ENCODE measurements at regions not wholly inside any gene's neighbourhood (a gene's known extent, or its start where the extent isn't known, plus 50 kb on each side); places are given as distances from the start of the nearest gene placed in this dataset.
"Not testable (repeated sequence)": the region's sequence is repeated elsewhere in the genome, so short reads cannot be mapped to it uniquely, and the experiment has no call there.

- DNase-seq (ENCODE audit: low spot score) = no peak
These were observed 308.8 kb downstream of the RPIA start for GRCh38 chr2:89000235-89000634.

- not testable (repeated sequence) for DNase-seq (ENCODE audit: low spot score)
These were observed 312.8 kb downstream of the RPIA start for GRCh38 chr2:89004238-89004637.

GRCh38 chr2:89020566-89020965 lies 329.1 kb downstream of the RPIA start:
- DNase-seq (ENCODE audit: low spot score) = not testable (repeated sequence)

GRCh38 chr2:89026296-89026695 lies 334.8 kb downstream of the RPIA start:
- not testable (repeated sequence) for DNase-seq (ENCODE audit: low spot score)

- DNase-seq (ENCODE audit: low spot score) = not testable (repeated sequence)
These were observed 335.6 kb downstream of the RPIA start for GRCh38 chr2:89027115-89027514.

GRCh38 chr2:89027536-89027935 lies 336.1 kb downstream of the RPIA start:
- not testable (repeated sequence) for DNase-seq (ENCODE audit: low spot score)

GRCh38 chr2:89029257-89029656 lies 337.8 kb downstream of the RPIA start:
- not testable (repeated sequence) for DNase-seq (ENCODE audit: low spot score)

GRCh38 chr2:89048138-89049066 lies 356.9 kb downstream of the RPIA start:
- peak; percentile 13 for DNase-seq (ENCODE audit: low spot score)

- not testable (repeated sequence) for DNase-seq (ENCODE audit: low spot score)
These were observed 367.1 kb downstream of the RPIA start for GRCh38 chr2:89058616-89059015.

GRCh38 chr2:89061174-89061573 lies 369.7 kb downstream of the RPIA start:
- not testable (repeated sequence) for DNase-seq (ENCODE audit: low spot score)

GRCh38 chr2:89076771-89077170 lies 385.3 kb downstream of the RPIA start:
- not testable (repeated sequence) for DNase-seq (ENCODE audit: low spot score)

GRCh38 chr2:89092911-89093310 lies 401.4 kb downstream of the RPIA start:
- DNase-seq (ENCODE audit: low spot score) = not testable (repeated sequence)

GRCh38 chr2:89095060-89095459 lies 403.6 kb downstream of the RPIA start:
- not testable (repeated sequence) for DNase-seq (ENCODE audit: low spot score)

GRCh38 chr2:89102587-89102986 lies 411.1 kb downstream of the RPIA start:
- DNase-seq (ENCODE audit: low spot score) = not testable (repeated sequence)

- DNase-seq (ENCODE audit: low spot score) = not testable (repeated sequence)
These were observed 415.0 kb downstream of the RPIA start for GRCh38 chr2:89106369-89107019.

- not testable (repeated sequence) for DNase-seq (ENCODE audit: low spot score)
These were observed 421.0 kb downstream of the RPIA start for GRCh38 chr2:89112434-89112833.

- DNase-seq (ENCODE audit: low spot score) = not testable (repeated sequence)
These were observed 421.8 kb downstream of the RPIA start for GRCh38 chr2:89113286-89113685.

GRCh38 chr2:89129440-89129839 lies 438.0 kb downstream of the RPIA start:
- not testable (repeated sequence) for DNase-seq (ENCODE audit: low spot score)

- not testable (repeated sequence) for DNase-seq (ENCODE audit: low spot score)
These were observed 439.3 kb downstream of the RPIA start for GRCh38 chr2:89130665-89131308.

GRCh38 chr2:89142959-89143358 lies 451.5 kb downstream of the RPIA start:
- DNase-seq (ENCODE audit: low spot score) = not testable (repeated sequence)

GRCh38 chr2:89145342-89145741 lies 453.9 kb downstream of the RPIA start:
- DNase-seq (ENCODE audit: low spot score) = peak; percentile 0

GRCh38 chr2:89148256-89148655 lies 456.8 kb downstream of the RPIA start:
- DNase-seq (ENCODE audit: low spot score) = not testable (repeated sequence)

Measured in HuH-7 (cell line).